Testis (tissue), 2 donors: ENCODE measurements at regions not wholly inside any gene's neighbourhood (a gene's known extent, or its start where the extent isn't known, plus 50 kb on each side); places are given as distances from the start of the nearest gene placed in this dataset.

Experiments used
- DNase-seq: peaks from one replicate; pipeline ENCODE4 v3.0.0-alpha.2; 2019
- H3K27ac ChIP-seq, 2 donors: fragments of 200-600 bp; sonication (generic); one replicate each; pipeline ENCODE4 v1.5.1; 2019
- H3K27me3 ChIP-seq: fragments of 200-600 bp; sonication (generic); one replicate; pipeline ENCODE4 v1.5.1; 2019
- H3K36me3 ChIP-seq: fragments of 200-600 bp; sonication (generic); one replicate; pipeline ENCODE4 v1.5.1; 2017; ENCODE audit warnings: low read depth; ENCODE audit errors: missing control alignments
- H3K4me1 ChIP-seq: fragments of 200-600 bp; sonication (generic); one replicate; pipeline ENCODE4 v1.5.1; 2019
- H3K4me3 ChIP-seq, 2 donors: fragments of 200-600 bp; sonication (generic); one replicate each; pipeline ENCODE4 v1.5.1; 2017 to 2019
- H3K9me3 ChIP-seq: fragments of 200-600 bp; sonication (generic); one replicate; pipeline ENCODE4 v1.5.1; 2017
- POLR2A ChIP-seq: fragments of 450-650 bp; IDR thresholded peaks from one replicate; pipeline ENCODE4 v1.6.1; 2017; ENCODE audit warnings: antibody characterized with exemption, mild to moderate bottlenecking, moderate library complexity
- WGBS, 2 donors: methylation state at CpG; one replicate each; pipeline ENCODE4 v1.1.5; 2018; 5-methylcytosine and 5-hydroxymethylcytosine counted together
- intact Hi-C: fragments of 100-400 bp; cut with DNase I; formaldehyde crosslinking; loops from one replicate; pipeline ENCODE4 v1.15.1; 2023; ENCODE audit warnings: low total_unique reads
- TF ChIP-seq, protein P1 (sequence below), 3 experiments: fragments of 450-650 bp in 2 of 3; fragments of 200-600 bp in 1 of 3; sonication (generic) in 1 of 3; IDR thresholded peaks; one replicate each; pipeline ENCODE4 v1.5.1; 2016 to 2019; ENCODE audit warnings: antibody characterized with exemption in 3 of 3, mild to moderate bottlenecking in 2 of 3, moderate library complexity in 1 of 3

DNA sequence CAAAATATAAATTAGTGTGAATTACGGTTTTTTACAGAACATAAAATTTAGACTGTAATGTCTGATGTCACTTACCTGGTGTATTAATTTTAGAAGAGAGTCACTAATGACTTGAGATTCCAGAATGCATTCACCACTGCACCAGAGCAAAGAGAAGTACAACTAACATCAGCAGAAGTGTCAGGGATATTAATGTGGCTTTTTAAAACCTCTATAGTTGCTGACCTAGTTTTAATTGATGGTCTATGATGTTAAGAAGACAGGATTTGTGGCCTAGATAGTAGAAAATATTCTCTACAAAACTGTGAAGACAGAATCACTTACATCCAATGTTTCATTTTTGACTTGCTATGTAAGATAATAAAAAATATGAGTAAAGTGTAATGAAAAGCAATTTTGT is 1181.6 kb downstream of the RAPGEF2 start:
- TF ChIP-seq, protein P1, sequence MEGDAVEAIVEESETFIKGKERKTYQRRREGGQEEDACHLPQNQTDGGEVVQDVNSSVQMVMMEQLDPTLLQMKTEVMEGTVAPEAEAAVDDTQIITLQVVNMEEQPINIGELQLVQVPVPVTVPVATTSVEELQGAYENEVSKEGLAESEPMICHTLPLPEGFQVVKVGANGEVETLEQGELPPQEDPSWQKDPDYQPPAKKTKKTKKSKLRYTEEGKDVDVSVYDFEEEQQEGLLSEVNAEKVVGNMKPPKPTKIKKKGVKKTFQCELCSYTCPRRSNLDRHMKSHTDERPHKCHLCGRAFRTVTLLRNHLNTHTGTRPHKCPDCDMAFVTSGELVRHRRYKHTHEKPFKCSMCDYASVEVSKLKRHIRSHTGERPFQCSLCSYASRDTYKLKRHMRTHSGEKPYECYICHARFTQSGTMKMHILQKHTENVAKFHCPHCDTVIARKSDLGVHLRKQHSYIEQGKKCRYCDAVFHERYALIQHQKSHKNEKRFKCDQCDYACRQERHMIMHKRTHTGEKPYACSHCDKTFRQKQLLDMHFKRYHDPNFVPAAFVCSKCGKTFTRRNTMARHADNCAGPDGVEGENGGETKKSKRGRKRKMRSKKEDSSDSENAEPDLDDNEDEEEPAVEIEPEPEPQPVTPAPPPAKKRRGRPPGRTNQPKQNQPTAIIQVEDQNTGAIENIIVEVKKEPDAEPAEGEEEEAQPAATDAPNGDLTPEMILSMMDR (IDR thresholded peaks at IDR 0.05) = no peak
- TF ChIP-seq POLR2A = no peak
- H3K9me3 ChIP-seq = no peaks in the 10 kb centered on the region
- no peak overlapping the region for H3K4me3 ChIP-seq
- no peaks in the 10 kb centered on the region for H3K4me1 ChIP-seq
- WGBS, 2 donors = 91 to 93% methylated on average over 1 of the region's 1 CpG
- no peaks in the 10 kb centered on the region for H3K27me3 ChIP-seq
- intact Hi-C loops = no loop called here
- H3K36me3 ChIP-seq = no peaks in the 10 kb centered on the region
- no peak overlapping the region for H3K27ac ChIP-seq
- no peak for DNase-seq

DNA sequence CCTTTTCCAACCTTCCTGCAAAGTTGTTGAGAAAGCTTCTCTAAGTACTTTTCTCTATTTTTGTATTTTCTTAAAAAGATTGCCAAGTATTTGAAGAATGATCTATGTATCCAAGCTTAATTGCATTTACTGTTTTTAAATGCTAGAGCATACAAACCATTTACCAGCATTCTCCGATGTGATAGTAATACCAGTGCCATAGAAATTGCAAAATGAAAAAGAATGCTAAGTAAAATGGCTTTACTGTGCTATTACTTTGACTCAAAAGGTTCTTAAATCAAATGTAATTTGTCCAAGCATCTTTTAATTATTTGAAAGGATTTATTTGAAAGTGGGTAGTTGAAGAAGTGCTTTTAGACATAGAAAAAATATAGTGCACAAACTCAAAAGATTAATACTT is 1183.2 kb downstream of the RAPGEF2 start:
- Histone ChIP-seq H3K27me3 (no peaks in the 10 kb centered on the region), H3K4me3 (no peak overlapping the region), H3K9me3 (no peaks in the 10 kb centered on the region), H3K4me1 (no peaks in the 10 kb centered on the region), H3K36me3 (no peaks in the 10 kb centered on the region), H3K27ac (no peak overlapping the region)
- intact Hi-C loops = no loop called here
- TF ChIP-seq POLR2A = no peak
- TF ChIP-seq, protein P1 (IDR thresholded peaks at IDR 0.05) = no peak
- 0 to 53% methylated on average over 1 of the region's 1 CpG for WGBS, 2 donors
- no peak for DNase-seq

DNA sequence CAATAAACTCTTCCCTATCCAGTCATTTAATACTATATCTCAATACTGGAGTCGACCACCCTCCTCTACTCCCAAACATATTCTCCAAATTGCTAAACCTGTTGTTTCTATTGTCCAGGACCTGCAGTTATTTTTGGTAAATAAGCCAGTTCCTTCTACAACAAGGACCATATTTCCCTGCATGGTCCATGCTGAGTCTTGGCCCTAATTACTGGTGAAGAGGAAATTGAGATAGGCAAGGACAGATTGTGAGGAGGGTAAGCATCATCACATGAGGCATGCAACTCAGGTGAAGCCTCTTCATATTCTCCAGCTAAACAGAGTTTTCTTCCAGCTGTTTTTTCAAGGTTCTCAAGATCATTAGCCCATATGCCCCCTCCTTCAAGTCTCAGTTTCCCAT is 1193.6 kb downstream of the RAPGEF2 start:
- WGBS, 2 donors = 92 to 94% methylated on average over 1 of the region's 1 CpG
- no peak overlapping the region for H3K27ac ChIP-seq
- intact Hi-C loops = no loop called here

GRCh38 chr4:160299177-160299576 is 1196.3 kb downstream of the RAPGEF2 start:
- Histone ChIP-seq H3K4me1 (no peaks in the 10 kb centered on the region), H3K27ac (no peak overlapping the region), H3K27me3 (no peaks in the 10 kb centered on the region), H3K9me3 (no peaks in the 10 kb centered on the region), H3K4me3 (no peak overlapping the region), H3K36me3 (no peaks in the 10 kb centered on the region)
- 59 to 64% methylated on average over 1 of the region's 1 CpG for WGBS, 2 donors
- DNase-seq = no peak
- TF ChIP-seq, protein P1 (IDR thresholded peaks at IDR 0.05) = no peak
- no peak for TF ChIP-seq POLR2A
- intact Hi-C loops = no loop called here

More for the DNA sequence above, 1193.6 kb downstream of the RAPGEF2 start:
- Histone ChIP-seq H3K4me1 (no peaks in the 10 kb centered on the region), H3K4me3 (no peak overlapping the region), H3K27me3 (no peaks in the 10 kb centered on the region), H3K36me3 (no peaks in the 10 kb centered on the region), H3K9me3 (no peaks in the 10 kb centered on the region)
- no peak for DNase-seq
- TF ChIP-seq, protein P1 (IDR thresholded peaks at IDR 0.05) = no peak
- TF ChIP-seq POLR2A = no peak

GRCh38 chr4:160299608-160300007 is 1196.7 kb downstream of the RAPGEF2 start:
- Histone ChIP-seq H3K27ac (no peak overlapping the region), H3K36me3 (no peaks in the 10 kb centered on the region), H3K4me3 (no peak overlapping the region), H3K9me3 (no peaks in the 10 kb centered on the region), H3K27me3 (no peaks in the 10 kb centered on the region), H3K4me1 (no peaks in the 10 kb centered on the region)
- TF ChIP-seq, protein P1 (IDR thresholded peaks at IDR 0.05) = no peak
- TF ChIP-seq POLR2A = no peak
- intact Hi-C loops = no loop called here
- WGBS, 2 donors = 64 to 72% methylated on average over 2 of the region's 2 CpGs
- DNase-seq = no peak
